ENCODE measurements at regions not wholly inside any gene's neighbourhood (a gene's known extent, or its start where the extent isn't known, plus 50 kb on each side); places are given as distances from the start of the nearest gene placed in this dataset.

- DNase-seq, result no peak
- Histone ChIP-seq H2AFZ (no peak overlapping the region), H3K4me2 (no peak overlapping the region), H3K9me2 (ENCODE audit: insufficient read depth) (no peaks in the 10 kb centered on the region; the same call in 1 of the 2 replicates), H3K9me3 (ENCODE audit: insufficient read depth, low read depth) (no peaks in the 10 kb centered on the region), H3K4me1 (replicated peaks; ENCODE audit: insufficient read depth) (no peaks in the 10 kb centered on the region), H3K27ac (no peak overlapping the region), H3F3A (ENCODE audit: insufficient read depth, low read depth) (no peaks in the 10 kb centered on the region), H3K36me3 (ENCODE audit: low read depth) (no peaks in the 10 kb centered on the region), H3K27me3 (ENCODE audit: insufficient read depth, low read depth) (no peaks in the 10 kb centered on the region), H4K20me1 (ENCODE audit: insufficient read depth) (no peaks in the 10 kb centered on the region), H3K4me3 (no peak overlapping the region), H3K79me2 (ENCODE audit: low read depth) (no peaks in the 10 kb centered on the region)
- POLR2A ChIA-PET (ENCODE audit: unreplicated experiment), result no interaction called here
- intact Hi-C loops (cut with micrococcal nuclease; ENCODE audit: unreplicated experiment), result no loop called here
- CTCF ChIA-PET, result no interaction called here
- no TSS peak for BruUV-seq (replicated peaks)
- TF ChIP-seq CTCF (conservative IDR thresholded peaks at IDR 0.05), result no peak
- no peak for TF ChIP-seq EZH2 (IDR thresholded peaks at IDR 0.05; ENCODE audit: low read depth)
Measured at GRCh38 chr12:85405262-85405661, 125.2 kb downstream of the ALX1 start.

GRCh38 chr12:85405781-85406522 is 125.9 kb downstream of the ALX1 start:
- intact Hi-C loops (cut with micrococcal nuclease; ENCODE audit: unreplicated experiment), result no loop called here
- H3K79me2 ChIP-seq (ENCODE audit: low read depth), result no peaks in the 10 kb centered on the region
- no peaks in the 10 kb centered on the region for H3F3A ChIP-seq (ENCODE audit: insufficient read depth, low read depth)
- ChIA-PET CTCF (no interaction called here), POLR2A (ENCODE audit: unreplicated experiment) (no interaction called here)
- H3K36me3 ChIP-seq (ENCODE audit: low read depth), result no peaks in the 10 kb centered on the region
- H3K4me3 ChIP-seq, result no peak overlapping the region
- H3K4me2 ChIP-seq, result no peak overlapping the region
- no peak overlapping the region for H2AFZ ChIP-seq
- DNase-seq, result peak in 1 of 2 experiments; percentile 52
- no peaks in the 10 kb centered on the region for H3K9me3 ChIP-seq (ENCODE audit: insufficient read depth, low read depth)
- no peaks in the 10 kb centered on the region for H4K20me1 ChIP-seq (ENCODE audit: insufficient read depth)
- H3K27ac ChIP-seq, result no peak overlapping the region
- H3K9me2 ChIP-seq (ENCODE audit: insufficient read depth), result no peaks in the 10 kb centered on the region; the same call in 1 of the 2 replicates
- no peaks in the 10 kb centered on the region for H3K4me1 ChIP-seq (replicated peaks; ENCODE audit: insufficient read depth)
- TF ChIP-seq EZH2 (IDR thresholded peaks at IDR 0.05; ENCODE audit: low read depth) (no peak), CTCF (conservative IDR thresholded peaks at IDR 0.05) (no peak)
- no TSS peak for BruUV-seq (replicated peaks)
- no peaks in the 10 kb centered on the region for H3K27me3 ChIP-seq (ENCODE audit: insufficient read depth, low read depth)

GRCh38 chr12:85413266-85413665 is 133.2 kb downstream of the ALX1 start:
- CTCF ChIA-PET, result no interaction called here
- POLR2A ChIA-PET (ENCODE audit: unreplicated experiment), result no interaction called here
- H3K36me3 ChIP-seq (ENCODE audit: low read depth), result no peaks in the 10 kb centered on the region
- no peaks in the 10 kb centered on the region for H3K27me3 ChIP-seq (ENCODE audit: insufficient read depth, low read depth)
- no peak for TF ChIP-seq EZH2 (IDR thresholded peaks at IDR 0.05; ENCODE audit: low read depth)
- no peak for TF ChIP-seq CTCF (conservative IDR thresholded peaks at IDR 0.05)
- intact Hi-C loops (cut with micrococcal nuclease; ENCODE audit: unreplicated experiment), result no loop called here
- no peak overlapping the region for H3K27ac ChIP-seq
- no peak for DNase-seq
- H2AFZ ChIP-seq, result no peak overlapping the region
- no peaks in the 10 kb centered on the region for H3K79me2 ChIP-seq (ENCODE audit: low read depth)
- no TSS peak for BruUV-seq (replicated peaks)
- no peak overlapping the region for H3K4me3 ChIP-seq
- no peaks in the 10 kb centered on the region for H4K20me1 ChIP-seq (ENCODE audit: insufficient read depth)
- H3K9me3 ChIP-seq (ENCODE audit: insufficient read depth, low read depth), result no peaks in the 10 kb centered on the region
- no peaks in the 10 kb centered on the region for H3K4me1 ChIP-seq (replicated peaks; ENCODE audit: insufficient read depth)
- no peak overlapping the region for H3K4me2 ChIP-seq
- H3F3A ChIP-seq (ENCODE audit: insufficient read depth, low read depth), result no peaks in the 10 kb centered on the region
- no peaks in the 10 kb centered on the region for H3K9me2 ChIP-seq (ENCODE audit: insufficient read depth)

Data from PC-9 (cell line).